B cell (primary cell): ENCODE measurements at regions not wholly inside any gene's neighbourhood (a gene's known extent, or its start where the extent isn't known, plus 50 kb on each side); places are given as distances from the start of the nearest gene placed in this dataset.

Experiments used
- ATAC-seq: fragments of 200-7000 bp; cut with Tn5 transposase; one replicate; pipeline ENCODE4 v1.10.0; 2021; ENCODE audit warnings: low read depth, mild to moderate bottlenecking, moderate number of reproducible peaks, moderate library complexity
- CTCF ChIA-PET: fragments of 350-600 bp; sonication (Branson Sonifier 250); formaldehyde crosslinking; loops from one replicate; lab custom pipeline; 2021; ENCODE audit warnings: antibody characterized with exemption, inconsistent platforms; lab: Charles Lee
- POLR2A ChIA-PET: fragments of 350-600 bp; sonication (Branson Sonifier 250); formaldehyde crosslinking; loops from one replicate; lab custom pipeline; 2021; ENCODE audit warnings: antibody characterized with exemption; lab: Charles Lee
- DNase-seq: peaks from one replicate; pipeline ENCODE4 v3.0.0; 2013
- H2AFZ ChIP-seq: 2 replicates; pipeline ENCODE4 v1.6.1; 2012; ENCODE audit warnings: mild to moderate bottlenecking, low read depth, low read length; ENCODE audit not compliant: insufficient read depth, poor library complexity, severe bottlenecking
- H3K27ac ChIP-seq, 2 donors: 1 replicate in 1 of 2; 2 replicates in 1 of 2; pipeline ENCODE4 v1.5.1; 2012 to 2013; ENCODE audit warnings: low read length in 2 of 2, mild to moderate bottlenecking in 2 of 2, moderate library complexity in 1 of 2
- H3K27me3 ChIP-seq, 4 experiments: fragments of 200-600 bp in 1 of 4; sonication (generic) in 1 of 4; replicated peaks in 1 of 4; 1 replicate in 2 of 4; 2 replicates in 2 of 4; pipeline versions ENCODE4 v1.6.1 to v1.7.0; 2013 to 2016; ENCODE audit warnings: low read length in 3 of 4, mild to moderate bottlenecking in 2 of 4, mixed read lengths in 1 of 4, moderate library complexity in 1 of 4; ENCODE audit not compliant: insufficient read depth in 4 of 4, control insufficient read depth in 3 of 4; ENCODE audit errors: control extremely low read depth in 1 of 4
- H3K36me3 ChIP-seq, 2 experiments: replicated peaks in 1 of 2; 1 replicate in 1 of 2; 2 replicates in 1 of 2; pipeline versions ENCODE4 v1.6.1 to v1.7.1; 2013; ENCODE audit warnings: low read length in 1 of 2; ENCODE audit not compliant: insufficient read depth in 2 of 2, control insufficient read depth in 1 of 2; ENCODE audit errors: control extremely low read depth in 1 of 2, extremely low read depth in 1 of 2
- H3K4me1 ChIP-seq, 2 donors: fragments of 200-600 bp in 1 of 2; sonication (generic) in 1 of 2; 1 replicate in 1 of 2; 2 replicates in 1 of 2; pipeline versions ENCODE4 v1.5.1 to v1.6.1; 2013 to 2017; ENCODE audit warnings: low read length in 2 of 2; ENCODE audit not compliant: control insufficient read depth in 2 of 2, insufficient read depth in 2 of 2
- H3K4me2 ChIP-seq: replicated peaks from 2 replicates; pipeline ENCODE3; 2012; ENCODE audit warnings: mild to moderate bottlenecking, low read depth, low read length; ENCODE audit not compliant: poor library complexity, severe bottlenecking
- H3K4me3 ChIP-seq, 5 experiments: fragments of 200-600 bp in 1 of 5; sonication (generic) in 1 of 5; 1 replicate in 3 of 5; 2 replicates in 2 of 5; pipeline versions ENCODE4 v1.5.1 to v1.7.0; 2011 to 2016; ENCODE audit warnings: low read length in 4 of 5, mild to moderate bottlenecking in 4 of 5, low read depth in 2 of 5, control low read depth in 1 of 5, moderate library complexity in 1 of 5; ENCODE audit not compliant: insufficient read depth in 1 of 5; ENCODE audit errors: control extremely low read depth in 1 of 5, extremely low read depth in 1 of 5
- H3K79me2 ChIP-seq: fragments of 200-600 bp; sonication (generic); one replicate; pipeline ENCODE4 v1.6.0; 2016; ENCODE audit warnings: low read length; ENCODE audit not compliant: control insufficient read depth, insufficient read depth
- H3K9ac ChIP-seq: fragments of 200-600 bp; sonication (generic); 2 replicates; pipeline ENCODE4 v1.6.1; 2017; ENCODE audit warnings: mild to moderate bottlenecking, low read length, moderate library complexity
- H3K9me3 ChIP-seq, 3 donors: one replicate each; pipeline versions ENCODE4 v1.6.1 to v1.7.1; 2013; ENCODE audit warnings: low read length in 2 of 3; ENCODE audit not compliant: control insufficient read depth in 2 of 3, insufficient read depth in 1 of 3; ENCODE audit errors: control extremely low read depth in 1 of 3
- H4K20me1 ChIP-seq: 2 replicates; pipeline ENCODE4 v1.6.0; 2012; ENCODE audit warnings: mild to moderate bottlenecking, low read length; ENCODE audit not compliant: insufficient read depth, control insufficient read depth, poor library complexity, severe bottlenecking
- H3K27ac Mint-ChIP-seq: one replicate; pipeline ENCODE4 v1.8.0; 2021; ENCODE audit warnings: mixed read lengths
- H3K27me3 Mint-ChIP-seq: one replicate; pipeline ENCODE4 v1.8.0; 2021; ENCODE audit warnings: mixed read lengths
- H3K4me1 Mint-ChIP-seq: one replicate; pipeline ENCODE4 v1.8.0; 2021; ENCODE audit warnings: mixed read lengths
- H3K4me3 Mint-ChIP-seq: one replicate; pipeline ENCODE4 v1.8.0; 2021; ENCODE audit warnings: mixed read lengths
- H3K9me3 Mint-ChIP-seq: one replicate; pipeline ENCODE4 v1.8.0; 2022; ENCODE audit warnings: mixed read lengths; ENCODE audit not compliant: insufficient read depth
- CTCF ChIP-seq: fragments of 200-600 bp; IDR thresholded peaks from one replicate; pipeline ENCODE4 v1.8.0; 2022; ENCODE audit warnings: antibody characterized with exemption, mild to moderate bottlenecking
- EZH2 ChIP-seq: IDR thresholded peaks from 2 replicates; pipeline ENCODE4 v1.6.1; 2012; ENCODE audit warnings: borderline replicate concordance, low read depth, mild to moderate bottlenecking, moderate library complexity, low read length; ENCODE audit not compliant: insufficient read depth, poor library complexity, severe bottlenecking
- WGBS: methylation state at CpG from one replicate; pipeline ENCODE4 v1.1.5; 2013; ENCODE audit warnings: missing lambda C conversion rate; ENCODE audit not compliant: insufficient coverage; 5-methylcytosine and 5-hydroxymethylcytosine counted together
- intact Hi-C: fragments of 100-400 bp; cut with micrococcal nuclease; formaldehyde crosslinking; loops from one replicate; pipeline ENCODE4 v1.10.0; 2022

GRCh38 chr6:170147832-170148708, 142.8 kb downstream of the DLL1 start:
- H3K4me3 ChIP-seq = peak overlapping the region in 3 of 5 experiments; percentile 2 to 36 (median 26)
- DNase-seq = peak; percentile 38
- peak overlapping the region; percentile 33 for H3K27ac Mint-ChIP-seq
- ChIA-PET POLR2A (no interaction called here), CTCF (no interaction called here)
- peak overlapping the region; percentile 62 for H2AFZ ChIP-seq
- no peaks in the 10 kb centered on the region for H3K79me2 ChIP-seq
- intact Hi-C loops = no loop called here
- ATAC-seq = peak; percentile 56
- H4K20me1 ChIP-seq = no peaks in the 10 kb centered on the region
- H3K36me3 ChIP-seq = no peaks in the 10 kb centered on the region
- peaks cover 8% of the 10 kb centered on the region for H3K9me3 Mint-ChIP-seq
- no peak overlapping the region for H3K27ac ChIP-seq
- TF ChIP-seq EZH2 (no peak), CTCF (no peak)
- H3K9ac ChIP-seq = peak overlapping the region; percentile 38
- peaks cover 0 to 15% (median 2%) of the 10 kb centered on the region in 4 experiments for H3K27me3 ChIP-seq
- H3K4me1 Mint-ChIP-seq = peaks cover 27% of the 10 kb centered on the region
- H3K9me3 ChIP-seq = peaks cover 0 to 24% (median 14%) of the 10 kb centered on the region in 3 donors
- peak overlapping the region; percentile 61 for H3K4me2 ChIP-seq
- H3K4me3 Mint-ChIP-seq = peak overlapping the region; percentile 60
- peaks cover 28% of the 10 kb centered on the region for H3K27me3 Mint-ChIP-seq
- 8% methylated on average over 30 of the region's 30 CpGs for WGBS
- peaks cover 8 to 20% of the 10 kb centered on the region in 2 donors for H3K4me1 ChIP-seq
